Posterior cingulate gyrus (tissue), 11 donors: ENCODE measurements at regions not wholly inside any gene's neighbourhood (a gene's known extent, or its start where the extent isn't known, plus 50 kb on each side); places are given as distances from the start of the nearest gene placed in this dataset.

Experiments
- DNase-seq, 10 donors: peaks; one replicate each; pipeline versions ENCODE4 v3.0.0 to v3.0.0-alpha.2; 2020 to 2021; ENCODE audit warnings: mixed read lengths in 3 of 10
- intact Hi-C: fragments of 100-400 bp; cut with DNase I; formaldehyde crosslinking; loops from one replicate; pipeline ENCODE4 v1.15.1; 2023

- intact Hi-C loops = no loop called here
- peak in 3 of 10 donors; percentile 31 to 80 (median 77) for DNase-seq
Measured at GRCh38 chr2:201966691-201967438, 66.8 kb upstream of the FZD7 start.

GRCh38 chr2:201968050-201968449 lies 65.6 kb upstream of the FZD7 start:
- peak in 1 of 10 donors; percentile 17 for DNase-seq

GRCh38 chr2:201968476-201968875 lies 65.2 kb upstream of the FZD7 start:
- peak in 1 of 10 donors; percentile 57 for DNase-seq
- intact Hi-C loops = no loop called here

More at GRCh38 chr2:201968050-201968449, 65.6 kb upstream of the FZD7 start:
- intact Hi-C loops = no loop called here

- DNase-seq = peak in 1 of 10 donors; percentile 82
- intact Hi-C loops = no loop called here
Measured at GRCh38 chr2:201969241-201969937, 64.3 kb upstream of the FZD7 start.

- peak in 1 of 10 donors; percentile 39 for DNase-seq
- intact Hi-C loops = no loop called here
Measured at GRCh38 chr2:201969938-201970785, 63.5 kb upstream of the FZD7 start.

- intact Hi-C loops = no loop called here
- peak in 1 of 10 donors; percentile 16 for DNase-seq
Measured at GRCh38 chr2:201970786-201971108, 62.9 kb upstream of the FZD7 start.

GRCh38 chr2:201971531-201972228 lies 62.0 kb upstream of the FZD7 start:
- peak in 5 of 10 donors; percentile 24 to 88 (median 41) for DNase-seq
- intact Hi-C loops = no loop called here

GRCh38 chr2:201972621-201973255 lies 60.9 kb upstream of the FZD7 start:
- intact Hi-C loops = no loop called here
- peak in 1 of 10 donors; percentile 32 for DNase-seq

- intact Hi-C loops = no loop called here
- peak in 1 of 10 donors; percentile 18 for DNase-seq
Measured at GRCh38 chr2:201973305-201973928, 60.2 kb upstream of the FZD7 start.

- no peak for DNase-seq
Measured at GRCh38 chr2:201974171-201975100, 59.2 kb upstream of the FZD7 start.

GRCh38 chr2:201975434-201975833 lies 58.2 kb upstream of the FZD7 start:
- intact Hi-C loops = no loop called here
- DNase-seq = peak in 1 of 10 donors; percentile 14

More at GRCh38 chr2:201974171-201975100, 59.2 kb upstream of the FZD7 start:
- intact Hi-C loops = no loop called here

GRCh38 chr2:201975964-201976612 lies 57.6 kb upstream of the FZD7 start:
- DNase-seq = no peak
- intact Hi-C loops = no loop called here

GRCh38 chr2:201977651-201978050 lies 56.0 kb upstream of the FZD7 start:
- intact Hi-C loops = no loop called here
- no peak for DNase-seq

GRCh38 chr2:201978333-201978732 lies 55.3 kb upstream of the FZD7 start:
- intact Hi-C loops = no loop called here
- no peak for DNase-seq

- DNase-seq = no peak
Measured at GRCh38 chr2:201978986-201979385, 54.7 kb upstream of the FZD7 start.

GRCh38 chr2:201980389-201980821 lies 53.2 kb upstream of the FZD7 start:
- intact Hi-C loops = no loop called here
- peak in 1 of 10 donors; percentile 58 for DNase-seq

More at GRCh38 chr2:201978986-201979385, 54.7 kb upstream of the FZD7 start:
- intact Hi-C loops = no loop called here

- DNase-seq = peak in 1 of 10 donors; percentile 83
- intact Hi-C loops = no loop called here
Measured at GRCh38 chr2:201980946-201981345, 52.7 kb upstream of the FZD7 start.

GRCh38 chr2:201983174-201983573 lies 50.5 kb upstream of the FZD7 start:
- intact Hi-C loops = no loop called here
- no peak for DNase-seq
